ENCODE measurements at regions not wholly inside any gene's neighbourhood (a gene's known extent, or its start where the extent isn't known, plus 50 kb on each side); places are given as distances from the start of the nearest gene placed in this dataset.
A peak's percentile ranks its signal among the peaks of the same experiment; 100 is the strongest.

DNA sequence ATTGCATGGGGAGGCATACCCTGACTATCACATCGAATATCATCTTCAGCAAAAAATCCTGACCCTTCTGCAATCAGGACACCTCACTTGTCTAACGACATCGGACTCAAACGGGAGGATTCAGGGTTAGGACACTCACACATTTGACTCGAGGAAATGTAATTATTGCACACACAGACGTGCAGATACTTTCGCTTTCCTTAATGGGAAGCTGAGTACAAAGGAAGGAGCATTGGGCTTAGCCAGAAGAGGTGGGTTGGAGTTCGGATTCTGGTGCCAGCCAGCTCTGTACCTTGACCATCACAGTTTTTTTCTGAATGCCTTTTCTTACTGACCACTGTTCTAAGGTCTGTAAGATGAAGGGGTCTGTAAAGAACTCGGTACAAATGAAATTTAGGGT, 260.4 kb downstream of the GALC start:
- no peak for DNase-seq (ENCODE audit: low spot score)

DNA sequence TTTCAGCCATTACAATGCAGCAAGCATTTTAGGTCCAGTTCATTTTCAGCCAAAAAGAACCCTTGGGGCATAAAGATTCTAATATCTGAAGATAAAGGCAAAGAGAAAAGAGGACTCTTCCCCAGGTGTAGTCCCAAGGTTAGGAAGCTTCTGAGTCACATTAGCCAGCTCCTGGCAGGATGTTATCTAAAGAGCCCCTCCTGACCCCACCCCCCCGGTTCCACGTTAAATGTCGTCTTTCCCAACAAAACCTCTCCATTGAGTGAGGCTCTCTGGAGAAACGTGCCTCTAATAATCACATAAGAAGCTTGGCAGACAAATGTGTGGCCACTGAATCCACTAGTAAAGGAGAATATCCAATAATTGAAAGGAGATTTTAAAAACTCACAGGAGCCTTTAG, 267.7 kb downstream of the GALC start:
- no peak for DNase-seq (ENCODE audit: low spot score)

- no peak for DNase-seq (ENCODE audit: low spot score)
These were observed 280.4 kb downstream of the GALC start for GRCh38 chr14:87712396-87713090.

DNA sequence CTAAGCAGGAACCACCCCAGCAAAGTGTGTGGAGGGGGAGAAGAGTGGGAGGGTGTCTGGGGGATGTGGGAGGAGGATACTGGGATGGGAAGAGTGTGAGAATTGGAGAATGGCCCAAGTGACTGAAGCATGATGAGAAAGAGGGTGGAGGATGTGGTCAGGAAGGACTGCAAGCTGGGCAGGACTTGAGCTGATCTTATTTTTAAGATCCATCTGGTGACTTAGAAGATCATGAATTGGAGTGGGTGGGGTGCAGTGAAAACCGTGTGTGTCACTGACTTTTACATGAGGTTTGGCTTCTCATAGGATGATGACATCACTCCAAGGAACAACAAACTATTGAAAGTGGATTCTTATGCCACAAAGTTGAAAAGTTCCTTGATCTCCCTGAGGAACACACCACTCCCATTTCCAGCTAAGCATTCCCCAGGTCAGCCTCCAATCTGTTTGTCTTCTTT, 287.5 kb downstream of the GALC start:
- DNase-seq (ENCODE audit: low spot score), result no peak

- no peak for DNase-seq (ENCODE audit: low spot score)
These were observed 294.5 kb downstream of the GALC start for GRCh38 chr14:87698481-87698880.

DNA sequence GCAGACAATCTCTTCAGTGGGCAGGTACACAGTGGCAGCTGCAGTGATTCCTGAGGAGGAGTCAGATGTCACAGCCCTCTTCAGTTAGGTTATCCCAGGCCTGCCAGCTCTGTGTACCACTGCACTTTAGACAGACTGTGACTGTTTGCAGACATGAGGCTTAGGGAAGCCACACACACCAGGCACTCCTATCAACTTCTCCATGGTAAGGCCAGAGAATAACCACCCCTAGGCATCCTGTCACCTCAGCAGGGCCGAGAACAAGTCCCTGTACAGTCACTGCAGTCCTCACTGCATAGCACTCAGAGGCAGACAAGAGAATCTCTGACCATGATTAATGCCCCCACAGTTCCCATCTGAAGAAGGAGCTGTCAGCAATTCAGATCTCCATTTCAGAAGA, 296.5 kb downstream of the GALC start:
- no peak for DNase-seq (ENCODE audit: low spot score)

GRCh38 chr14:87691042-87691881, 301.7 kb downstream of the GALC start:
- DNase-seq (ENCODE audit: low spot score), result no peak

GRCh38 chr14:87690076-87690613, 302.8 kb downstream of the GALC start:
- DNase-seq (ENCODE audit: low spot score), result no peak

DNA sequence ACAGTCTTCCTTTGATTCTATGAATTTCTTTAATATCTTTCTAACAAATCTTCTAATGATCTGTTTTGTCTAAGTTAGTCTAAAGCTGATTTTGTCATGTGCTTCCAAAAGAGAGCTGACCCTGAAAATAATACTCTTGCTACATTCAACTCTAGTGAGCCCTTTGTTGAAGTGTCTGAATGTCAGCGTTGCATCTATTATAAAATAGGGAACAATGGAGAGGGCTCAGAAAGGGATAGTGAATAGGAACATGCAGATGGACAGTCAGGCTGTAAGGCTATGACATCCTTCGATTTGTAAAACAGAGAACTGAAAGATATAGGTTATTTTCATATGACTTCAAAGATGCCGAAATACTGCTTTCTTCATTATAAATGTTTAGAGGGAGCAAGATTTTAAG, 304.5 kb downstream of the GALC start:
- DNase-seq (ENCODE audit: low spot score), result no peak

- DNase-seq (ENCODE audit: low spot score), result no peak
These were observed 305.6 kb downstream of the GALC start for GRCh38 chr14:87687420-87687819.

DNA sequence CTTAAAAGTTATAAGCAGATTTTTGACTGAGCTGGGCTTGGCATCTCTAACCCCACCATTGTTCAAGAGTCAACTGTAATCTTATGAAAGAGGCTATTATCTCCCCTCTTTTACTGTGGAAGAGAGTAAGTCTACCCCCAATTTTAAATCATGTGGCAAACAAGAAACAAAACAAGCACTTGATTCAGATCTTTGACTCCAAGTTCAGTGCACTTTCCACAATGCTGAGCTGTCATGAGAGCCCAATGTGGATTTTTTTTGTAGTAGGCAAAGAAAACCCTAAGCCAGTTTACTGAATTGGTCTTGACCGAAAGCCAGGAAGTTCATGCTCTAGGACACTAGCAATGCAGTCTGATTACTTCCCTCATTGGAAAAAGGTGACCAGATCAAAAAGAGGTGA, 306.2 kb downstream of the GALC start:
- no peak for DNase-seq (ENCODE audit: low spot score)

GRCh38 chr14:87679866-87680265, 313.1 kb downstream of the GALC start:
- no peak for DNase-seq (ENCODE audit: low spot score)

GRCh38 chr14:87678624-87679023, 314.4 kb downstream of the GALC start:
- DNase-seq (ENCODE audit: low spot score), result no peak

GRCh38 chr14:87676814-87677437, 316.1 kb downstream of the GALC start:
- no peak for DNase-seq (ENCODE audit: low spot score)

- DNase-seq (ENCODE audit: low spot score), result no peak
These were observed 325.3 kb downstream of the GALC start for GRCh38 chr14:87667659-87668058.

DNA sequence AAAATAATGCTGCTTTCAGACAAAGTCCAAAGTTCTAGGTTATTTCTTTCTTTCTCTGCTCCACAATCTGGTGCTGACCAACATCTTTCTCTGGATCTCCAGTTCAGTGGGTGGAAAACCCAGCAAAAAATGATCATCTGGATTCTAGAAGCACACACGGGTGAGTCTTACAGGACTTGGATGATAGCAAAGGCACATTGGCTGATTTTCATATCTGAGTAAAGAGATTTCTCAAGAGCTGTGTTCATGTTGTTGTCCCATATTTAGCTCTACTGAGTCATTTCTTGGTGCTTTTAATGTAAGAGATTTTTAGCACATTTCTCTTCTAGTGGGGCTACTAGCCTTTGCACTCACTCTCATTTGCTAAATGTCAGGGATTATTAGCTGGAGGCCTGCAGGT, 336.7 kb downstream of the GALC start:
- DNase-seq (ENCODE audit: low spot score), result no peak

DNA sequence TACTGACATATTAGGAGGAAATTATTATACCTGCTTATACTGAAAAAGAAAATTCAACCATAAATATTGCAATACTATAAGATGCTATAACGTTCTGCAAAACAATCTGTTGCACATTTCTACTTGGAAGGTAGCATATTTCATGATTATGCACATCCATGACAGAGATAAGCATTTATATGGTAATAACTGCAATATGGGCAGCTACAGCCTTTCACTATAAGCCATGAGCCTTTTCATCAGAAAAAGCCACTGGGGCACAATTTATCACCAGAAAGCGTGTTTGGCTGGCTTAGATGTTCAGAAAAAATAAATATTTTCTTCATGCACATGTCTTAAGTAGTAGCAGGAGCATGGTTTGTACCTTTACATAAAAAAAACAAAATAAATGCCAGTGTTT, 340.7 kb downstream of the GALC start:
- DNase-seq (ENCODE audit: low spot score), result no peak

DNA sequence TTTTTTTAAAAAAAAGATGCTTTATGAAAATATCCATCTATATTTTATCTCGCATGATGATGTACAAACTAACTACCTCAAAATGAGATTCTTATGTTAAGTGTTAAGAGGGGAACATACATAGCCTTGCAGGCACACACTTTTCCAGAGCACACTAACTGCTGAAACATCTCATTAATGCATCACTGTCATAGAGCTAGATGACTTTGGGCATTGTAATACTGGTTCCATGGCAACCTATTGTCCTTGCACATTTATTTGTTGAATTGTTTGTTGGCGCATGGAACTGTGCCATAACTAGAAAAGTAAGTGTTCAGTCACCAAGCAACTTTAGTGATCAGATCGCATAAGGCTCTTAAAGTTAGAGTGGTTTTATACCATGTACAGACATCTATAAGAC, 348.3 kb downstream of the GALC start:
- no peak for DNase-seq (ENCODE audit: low spot score)

DNA sequence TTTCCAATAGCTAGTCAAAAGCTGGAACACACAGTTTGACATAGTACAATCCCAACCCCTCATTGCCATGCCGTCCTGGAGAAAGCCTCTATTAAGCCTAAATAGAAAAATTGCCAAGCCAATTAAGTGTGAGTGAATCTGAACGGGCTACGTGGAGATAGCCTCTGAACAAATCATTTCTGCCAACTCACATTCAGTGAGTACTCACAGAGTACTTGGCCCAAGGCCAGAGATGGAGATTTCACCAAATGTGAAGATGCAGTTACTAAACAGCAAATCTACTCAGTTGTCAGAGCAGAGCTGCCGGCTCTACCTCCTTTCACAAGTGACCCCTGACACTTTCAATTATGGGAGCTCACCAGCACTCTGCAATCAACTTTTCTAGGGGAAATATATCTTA, 350.0 kb downstream of the GALC start:
- DNase-seq (ENCODE audit: low spot score), result no peak

GRCh38 chr14:87640553-87640952, 352.4 kb downstream of the GALC start:
- DNase-seq (ENCODE audit: low spot score), result peak; percentile 6

DNA sequence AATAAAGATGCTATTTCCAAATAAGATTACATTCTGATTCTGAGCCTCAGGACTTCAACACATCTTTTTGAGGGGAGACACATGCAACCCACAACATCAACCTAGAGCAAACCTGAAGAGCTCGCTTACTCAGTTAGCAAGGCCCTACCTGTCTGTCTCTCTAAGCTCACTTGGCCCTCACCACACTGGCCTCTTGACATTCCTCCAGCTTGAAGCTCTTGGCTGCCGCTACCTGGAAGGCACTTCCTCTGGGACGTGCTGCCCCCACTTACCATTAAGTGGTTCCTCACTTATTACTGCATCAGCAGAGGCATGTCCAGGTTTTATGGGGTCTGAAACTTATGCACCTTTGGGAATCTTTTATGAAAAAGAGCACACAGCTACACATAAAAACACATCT, 354.8 kb downstream of the GALC start:
- DNase-seq (ENCODE audit: low spot score), result no peak

- DNase-seq (ENCODE audit: low spot score), result no peak
These were observed 357.5 kb downstream of the GALC start for GRCh38 chr14:87635442-87635841.

GRCh38 chr14:87632796-87633195, 360.2 kb downstream of the GALC start:
- no peak for DNase-seq (ENCODE audit: low spot score)

Data from HuH-7 (cell line).